Mesendoderm (in vitro differentiated cells): ENCODE measurements at regions not wholly inside any gene's neighbourhood (a gene's known extent, or its start where the extent isn't known, plus 50 kb on each side); places are given as distances from the start of the nearest gene placed in this dataset.

Experiments
- DNase-seq: peaks from one replicate; pipeline ENCODE4 v3.0.0; 2013
- H2AK5ac ChIP-seq: 2 replicates; pipeline ENCODE4 v1.6.1; 2013; ENCODE audit warnings: low read length, inconsistent platforms
- H2BK120ac ChIP-seq: 2 replicates; pipeline ENCODE4 v1.6.1; 2013; ENCODE audit warnings: low read depth, mild to moderate bottlenecking, low read length, moderate library complexity, mixed read lengths
- H2BK15ac ChIP-seq: replicated peaks from 2 replicates; pipeline ENCODE4 v1.6.1; 2013; ENCODE audit warnings: low read depth, mild to moderate bottlenecking, moderate library complexity
- H2BK5ac ChIP-seq: 2 replicates; pipeline ENCODE4 v1.6.1; 2013; ENCODE audit warnings: low read length, inconsistent platforms
- H3K18ac ChIP-seq: 2 replicates; pipeline ENCODE4 v1.6.1; 2013; ENCODE audit warnings: mild to moderate bottlenecking, low read length, mixed read lengths
- H3K23ac ChIP-seq: one replicate; pipeline ENCODE4 v1.6.1; 2013; ENCODE audit warnings: low read length
- H3K27ac ChIP-seq: 2 replicates; pipeline ENCODE4 v1.5.1; 2013; ENCODE audit warnings: low read depth, mild to moderate bottlenecking, inconsistent platforms, low read length, moderate library complexity
- H3K27me3 ChIP-seq: 2 replicates; pipeline ENCODE4 v1.6.1; 2013; ENCODE audit warnings: low read length, control low read depth, mild to moderate bottlenecking, inconsistent platforms; ENCODE audit not compliant: insufficient read depth, poor library complexity
- H3K36me3 ChIP-seq: 2 replicates; pipeline ENCODE4 v1.6.1; 2013; ENCODE audit warnings: low read length, inconsistent platforms; ENCODE audit not compliant: control insufficient read depth, insufficient read depth
- H3K4ac ChIP-seq: one replicate; pipeline ENCODE4 v1.6.1; 2013; ENCODE audit warnings: low read depth, mild to moderate bottlenecking, low read length, moderate library complexity
- H3K4me1 ChIP-seq: 2 replicates; pipeline ENCODE4 v1.6.1; 2013; ENCODE audit warnings: low read depth, low read length, inconsistent platforms; ENCODE audit not compliant: control insufficient read depth
- H3K4me2 ChIP-seq: 2 replicates; pipeline ENCODE4 v1.6.1; 2013; ENCODE audit warnings: low read length
- H3K4me3 ChIP-seq: 2 replicates; pipeline ENCODE4 v1.5.1; 2013; ENCODE audit warnings: mild to moderate bottlenecking, low read length
- H3K56ac ChIP-seq: one replicate; pipeline ENCODE4 v1.6.1; 2013; ENCODE audit warnings: low read length
- H3K79me1 ChIP-seq: 2 replicates; pipeline ENCODE4 v1.6.1; 2013; ENCODE audit warnings: low read length, inconsistent platforms
- H3K79me2 ChIP-seq: 2 replicates; pipeline ENCODE4 v1.6.1; 2013; ENCODE audit warnings: mild to moderate bottlenecking, low read length; ENCODE audit not compliant: control insufficient read depth, insufficient read depth
- H3K9ac ChIP-seq: 2 replicates; pipeline ENCODE4 v1.6.1; 2013; ENCODE audit warnings: low read length, inconsistent platforms
- H4K5ac ChIP-seq: one replicate; pipeline ENCODE4 v1.6.1; 2013; ENCODE audit warnings: low read length
- H4K8ac ChIP-seq: one replicate; pipeline ENCODE4 v1.6.1; 2013; ENCODE audit warnings: low read depth, mild to moderate bottlenecking, control low read depth, low read length, moderate library complexity
- WGBS: extraction: QIAGEN DNeasy Blood & Tissue Kit; methylation state at CpG from one replicate; pipeline ENCODE4 v1.1.7; 2013; ENCODE audit warnings: low lambda C conversion rate, missing lambda C conversion rate; ENCODE audit not compliant: insufficient coverage; ENCODE audit errors: extremely low coverage; 5-methylcytosine and 5-hydroxymethylcytosine counted together

GRCh38 chrY:7860781-7861614, 949.4 kb upstream of the AMELY start:
- Histone ChIP-seq H3K4me1 (no peaks in the 10 kb centered on the region), H3K27ac (no peak overlapping the region), H3K23ac (no peak overlapping the region), H4K5ac (no peak overlapping the region), H3K4me3 (no peak overlapping the region), H3K9ac (no peak overlapping the region), H2BK5ac (no peak overlapping the region), H3K4ac (no peak overlapping the region), H2BK120ac (no peak overlapping the region), H2BK15ac (no peak overlapping the region), H3K79me1 (no peaks in the 10 kb centered on the region), H3K27me3 (no peaks in the 10 kb centered on the region), H3K79me2 (no peaks in the 10 kb centered on the region), H2AK5ac (no peak overlapping the region), H4K8ac (no peak overlapping the region), H3K18ac (no peak overlapping the region), H3K36me3 (no peaks in the 10 kb centered on the region), H3K56ac (no peak overlapping the region), H3K4me2 (no peak overlapping the region)
- DNase-seq: no peak
- no CpG with 5 or more reads among the region's 3 CpGs for WGBS

DNA sequence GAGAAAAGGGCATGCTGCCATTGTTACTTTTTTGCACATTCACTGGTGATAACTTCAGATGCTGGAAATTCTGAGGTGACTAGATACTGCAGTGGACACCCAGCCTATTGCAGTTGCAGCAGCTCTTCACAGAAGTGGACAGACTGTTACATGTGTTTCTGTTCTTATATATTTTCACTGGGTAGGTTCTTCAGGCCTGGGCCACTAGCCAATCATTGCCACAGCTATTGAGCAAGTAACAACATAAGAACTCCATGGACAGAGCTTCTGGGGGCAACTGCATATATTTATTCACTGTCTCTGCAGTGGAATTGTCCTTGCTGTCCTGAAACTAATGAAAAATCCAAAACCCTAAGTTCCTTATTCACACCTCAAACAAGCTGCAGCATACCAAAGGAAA, 938.6 kb upstream of the AMELY start:
- Histone ChIP-seq H2BK120ac (no peak overlapping the region), H3K4ac (no peak overlapping the region), H4K5ac (no peak overlapping the region), H3K79me1 (no peaks in the 10 kb centered on the region), H3K56ac (no peak overlapping the region), H2BK5ac (no peak overlapping the region), H3K4me1 (no peaks in the 10 kb centered on the region), H2BK15ac (no peak overlapping the region), H3K27me3 (no peaks in the 10 kb centered on the region), H3K23ac (no peak overlapping the region), H3K4me2 (no peak overlapping the region), H3K36me3 (no peaks in the 10 kb centered on the region), H3K79me2 (no peaks in the 10 kb centered on the region), H3K18ac (no peak overlapping the region), H2AK5ac (no peak overlapping the region), H3K9ac (no peak overlapping the region), H4K8ac (no peak overlapping the region), H3K4me3 (no peak overlapping the region), H3K27ac (no peak overlapping the region)
- DNase-seq: no peak

DNA sequence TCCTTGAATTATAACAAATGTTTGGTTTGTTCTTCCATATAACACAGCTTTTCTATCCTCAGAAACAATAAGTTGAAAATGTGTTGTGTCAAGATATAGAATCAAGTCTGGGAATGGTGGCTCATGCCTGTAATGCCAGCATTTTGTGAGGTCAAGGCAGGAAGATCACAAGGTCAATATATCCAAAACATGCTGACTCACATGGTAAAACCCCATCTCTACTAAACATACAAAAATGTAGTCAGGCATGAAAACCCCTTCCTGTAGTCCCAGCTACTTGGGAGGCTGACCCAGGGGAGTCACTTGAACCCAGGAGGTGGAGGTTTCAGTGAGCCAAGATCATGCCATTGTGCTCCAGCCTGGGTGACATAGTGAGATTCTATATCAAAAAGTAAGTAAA, 934.2 kb upstream of the AMELY start:
- no peak overlapping the region for H2BK120ac ChIP-seq
- H3K56ac ChIP-seq: no peak overlapping the region
- H2AK5ac ChIP-seq: no peak overlapping the region
- no peak overlapping the region for H3K9ac ChIP-seq
- no peak overlapping the region for H4K5ac ChIP-seq
- no peak for DNase-seq
- H3K27ac ChIP-seq: no peak overlapping the region
- no peaks in the 10 kb centered on the region for H3K79me1 ChIP-seq
- no peak overlapping the region for H3K4me3 ChIP-seq
- H3K4me1 ChIP-seq: no peaks in the 10 kb centered on the region
- no peak overlapping the region for H3K4me2 ChIP-seq
- H3K79me2 ChIP-seq: no peaks in the 10 kb centered on the region
- H3K4ac ChIP-seq: no peak overlapping the region
- no peaks in the 10 kb centered on the region for H3K36me3 ChIP-seq
- no peaks in the 10 kb centered on the region for H3K27me3 ChIP-seq
- H3K18ac ChIP-seq: no peak overlapping the region
- no peak overlapping the region for H4K8ac ChIP-seq
- no peak overlapping the region for H2BK5ac ChIP-seq
- H3K23ac ChIP-seq: no peak overlapping the region
- H2BK15ac ChIP-seq: no peak overlapping the region

DNA sequence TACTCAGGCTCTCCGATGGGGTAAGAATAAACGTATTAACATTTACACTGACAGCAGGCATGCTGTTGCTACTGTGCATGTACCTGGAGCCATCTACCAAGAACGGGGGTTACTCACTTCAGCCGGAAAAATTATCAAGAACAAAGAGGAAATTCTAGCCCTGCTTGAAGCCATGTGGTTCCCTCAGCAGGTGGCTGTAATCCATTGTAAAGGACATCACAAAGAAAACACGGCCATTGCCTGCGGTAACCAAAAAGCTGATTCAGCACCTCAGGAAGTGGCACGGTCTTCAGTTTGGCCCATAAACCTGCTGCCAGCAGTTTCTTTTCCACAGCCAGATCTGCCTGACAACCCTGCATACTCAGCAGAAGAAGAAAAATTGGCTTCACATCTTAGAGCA, 925.5 kb upstream of the AMELY start:
- no peaks in the 10 kb centered on the region for H3K27me3 ChIP-seq
- no peaks in the 10 kb centered on the region for H3K79me1 ChIP-seq
- H3K4me3 ChIP-seq: no peak overlapping the region
- H4K5ac ChIP-seq: no peak overlapping the region
- no peaks in the 10 kb centered on the region for H3K4me1 ChIP-seq
- no peak overlapping the region for H3K18ac ChIP-seq
- H3K9ac ChIP-seq: no peak overlapping the region
- H4K8ac ChIP-seq: no peak overlapping the region
- H3K36me3 ChIP-seq: no peaks in the 10 kb centered on the region
- no peak overlapping the region for H2BK15ac ChIP-seq
- no peak overlapping the region for H3K27ac ChIP-seq
- no peak overlapping the region for H2BK5ac ChIP-seq
- no peak overlapping the region for H2AK5ac ChIP-seq
- no peaks in the 10 kb centered on the region for H3K79me2 ChIP-seq
- WGBS: no CpG with 5 or more reads among the region's 7 CpGs
- peak; percentile 53 for DNase-seq
- no peak overlapping the region for H3K56ac ChIP-seq
- no peak overlapping the region for H3K23ac ChIP-seq
- H3K4me2 ChIP-seq: no peak overlapping the region
- peak overlapping the region; percentile 85 for H2BK120ac ChIP-seq
- H3K4ac ChIP-seq: no peak overlapping the region

DNA sequence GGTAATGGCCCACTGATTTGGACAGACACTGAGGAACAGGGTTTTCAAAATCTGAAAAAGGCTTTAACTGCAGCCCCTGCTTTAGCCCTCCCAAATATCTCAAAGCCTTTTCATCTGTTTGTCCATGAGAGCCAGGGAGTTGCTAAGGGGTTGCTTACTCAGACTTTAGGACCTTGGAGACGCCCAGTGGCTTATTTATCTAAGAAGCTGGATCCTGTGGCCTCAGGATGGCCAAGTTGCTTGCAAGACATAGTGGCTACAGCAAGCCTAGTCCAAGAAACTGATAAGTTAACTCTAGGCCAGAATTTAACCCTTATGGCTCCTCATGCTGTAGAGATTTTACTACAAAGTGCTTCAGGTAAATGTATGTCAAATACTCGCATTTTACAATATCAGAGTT, 924.8 kb upstream of the AMELY start:
- Histone ChIP-seq H3K9ac (no peak overlapping the region), H2AK5ac (no peak overlapping the region), H3K4me3 (no peak overlapping the region), H3K4me1 (no peaks in the 10 kb centered on the region), H3K23ac (no peak overlapping the region), H3K27me3 (no peaks in the 10 kb centered on the region), H3K18ac (no peak overlapping the region), H4K5ac (no peak overlapping the region), H3K79me2 (no peaks in the 10 kb centered on the region), H2BK120ac (no peak overlapping the region), H3K79me1 (no peaks in the 10 kb centered on the region), H3K56ac (no peak overlapping the region), H4K8ac (no peak overlapping the region), H3K36me3 (no peaks in the 10 kb centered on the region), H3K27ac (no peak overlapping the region), H3K4me2 (no peak overlapping the region), H2BK5ac (no peak overlapping the region), H2BK15ac (no peak overlapping the region), H3K4ac (no peak overlapping the region)
- no CpG with 5 or more reads among the region's 2 CpGs for WGBS
- DNase-seq: peak; percentile 61

- H3K56ac ChIP-seq: no peak overlapping the region
- H3K23ac ChIP-seq: no peak overlapping the region
- H3K9ac ChIP-seq: no peak overlapping the region
Observed at GRCh38 chrY:7835416-7835815, 923.9 kb upstream of the AMELY start.

More at GRCh38 chrY:7835416-7835815, 923.9 kb upstream of the AMELY start:
- DNase-seq: no peak
- Histone ChIP-seq H4K5ac (no peak overlapping the region), H3K36me3 (no peaks in the 10 kb centered on the region), H2BK5ac (no peak overlapping the region), H3K27me3 (no peaks in the 10 kb centered on the region), H2AK5ac (no peak overlapping the region), H3K4me2 (no peak overlapping the region), H2BK120ac (no peak overlapping the region), H3K27ac (no peak overlapping the region), H3K4me3 (no peak overlapping the region), H3K79me2 (no peaks in the 10 kb centered on the region), H2BK15ac (no peak overlapping the region), H3K18ac (no peak overlapping the region), H3K4ac (no peak overlapping the region), H3K4me1 (no peaks in the 10 kb centered on the region), H3K79me1 (no peaks in the 10 kb centered on the region), H4K8ac (no peak overlapping the region)
- WGBS: no CpG with 5 or more reads among the region's 5 CpGs
